Liver (tissue), 8 donors: ENCODE measurements at regions not wholly inside any gene's neighbourhood (a gene's known extent, or its start where the extent isn't known, plus 50 kb on each side); places are given as distances from the start of the nearest gene placed in this dataset.

Experiments
- DNase-seq: peaks from one replicate; pipeline ENCODE4 v3.0.0-alpha.2; 2017; ENCODE audit warnings: low spot score
- H3K27ac ChIP-seq, 2 donors: one replicate each; pipeline ENCODE4 v1.7.0; 2013; ENCODE audit warnings: inconsistent platforms in 2 of 2, low read length in 2 of 2, control low read depth in 1 of 2, low read depth in 1 of 2, mild to moderate bottlenecking in 1 of 2
- H3K27me3 ChIP-seq, 4 donors: one replicate each; pipeline versions ENCODE4 v1.6.1 to v1.7.0; 2013; ENCODE audit warnings: low read length in 3 of 4, inconsistent platforms in 1 of 4, mild to moderate bottlenecking in 1 of 4, moderate library complexity in 1 of 4; ENCODE audit not compliant: control insufficient read depth in 4 of 4, insufficient read depth in 4 of 4
- H3K36me3 ChIP-seq, 4 donors: one replicate each; pipeline versions ENCODE4 v1.6.1 to v1.7.0; 2013; ENCODE audit warnings: low read length in 3 of 4, mild to moderate bottlenecking in 3 of 4, low read depth in 1 of 4, moderate library complexity in 1 of 4; ENCODE audit not compliant: control insufficient read depth in 4 of 4, insufficient read depth in 3 of 4
- H3K4me1 ChIP-seq, 4 donors: one replicate each; pipeline versions ENCODE4 v1.6.1 to v1.7.0; 2013; ENCODE audit warnings: low read length in 3 of 4, mild to moderate bottlenecking in 3 of 4, moderate library complexity in 1 of 4; ENCODE audit not compliant: control insufficient read depth in 4 of 4, insufficient read depth in 4 of 4
- H3K4me3 ChIP-seq, 3 donors: one replicate each; pipeline versions ENCODE4 v1.6.1 to v1.7.0; 2013; ENCODE audit warnings: low read length in 3 of 3, control low read depth in 1 of 3, low read depth in 1 of 3, mild to moderate bottlenecking in 1 of 3
- H3K9ac ChIP-seq, 2 donors: one replicate each; pipeline ENCODE4 v1.7.0; 2013; ENCODE audit warnings: low read length in 2 of 2, mild to moderate bottlenecking in 2 of 2, moderate library complexity in 2 of 2, control low read depth in 1 of 2, low read depth in 1 of 2
- H3K9me3 ChIP-seq, 4 donors: one replicate each; pipeline versions ENCODE4 v1.6.1 to v1.7.0; 2013; ENCODE audit warnings: low read length in 3 of 4; ENCODE audit not compliant: control insufficient read depth in 4 of 4
- ATF3 ChIP-seq: IDR thresholded peaks from 2 replicates; pipeline ENCODE4 v1.6.1; 2016; ENCODE audit warnings: antibody characterized with exemption
- CTCF ChIP-seq: fragments of 150-350 bp; IDR thresholded peaks from 2 replicates; pipeline ENCODE4 v1.5.1; 2017; ENCODE audit warnings: improper control_type of control experiment, low read depth, low read length; ENCODE audit not compliant: missing input control
- EGR1 ChIP-seq, 2 donors: IDR thresholded peaks; 2 replicates each; pipeline ENCODE4 v1.6.1; 2016 to 2018; ENCODE audit warnings: antibody characterized with exemption in 2 of 2, low read depth in 2 of 2
- FOXA1 ChIP-seq: IDR thresholded peaks from 2 replicates; pipeline ENCODE4 v1.6.1; 2016; ENCODE audit warnings: antibody characterized with exemption
- FOXA2 ChIP-seq: IDR thresholded peaks from 2 replicates; pipeline ENCODE4 v1.6.1; 2016; ENCODE audit warnings: antibody characterized with exemption
- GABPA ChIP-seq, 2 donors: IDR thresholded peaks in 1 of 2; conservative IDR thresholded peaks in 1 of 2; 2 replicates each; pipeline ENCODE4 v1.6.1; 2016; ENCODE audit warnings: antibody characterized with exemption in 2 of 2, mild to moderate bottlenecking in 1 of 2, moderate library complexity in 1 of 2
- HNF4A ChIP-seq, 2 donors: conservative IDR thresholded peaks; 2 replicates each; pipeline ENCODE4 v1.6.1; 2016; ENCODE audit warnings: antibody characterized with exemption in 2 of 2, mild to moderate bottlenecking in 2 of 2
- HNF4G ChIP-seq: IDR thresholded peaks from 2 replicates; pipeline ENCODE4 v1.6.1; 2016; ENCODE audit warnings: antibody characterized with exemption
- MAX ChIP-seq: IDR thresholded peaks from 2 replicates; pipeline ENCODE4 v1.6.1; 2016; ENCODE audit warnings: antibody characterized with exemption
- NR2F2 ChIP-seq: IDR thresholded peaks from 2 replicates; pipeline ENCODE4 v1.6.1; 2016; ENCODE audit warnings: antibody characterized with exemption
- RAD21 ChIP-seq, 2 donors: IDR thresholded peaks; 2 replicates each; pipeline ENCODE4 v1.6.1; 2016; ENCODE audit warnings: antibody characterized with exemption in 2 of 2, mild to moderate bottlenecking in 2 of 2
- RXRA ChIP-seq, 2 donors: IDR thresholded peaks; 2 replicates each; pipeline ENCODE4 v1.6.1; 2017 to 2018; ENCODE audit warnings: antibody characterized with exemption in 2 of 2, mild to moderate bottlenecking in 1 of 2
- SP1 ChIP-seq: IDR thresholded peaks from 2 replicates; pipeline ENCODE4 v1.6.1; 2018; ENCODE audit warnings: antibody characterized with exemption, mild to moderate bottlenecking
- TAF1 ChIP-seq: conservative IDR thresholded peaks from 2 replicates; pipeline ENCODE4 v1.6.1; 2016; ENCODE audit warnings: antibody characterized with exemption, mild to moderate bottlenecking
- YY1 ChIP-seq: IDR thresholded peaks from 2 replicates; pipeline ENCODE4 v1.6.1; 2016; ENCODE audit warnings: antibody characterized with exemption, mild to moderate bottlenecking
- ZBTB33 ChIP-seq: IDR thresholded peaks from 2 replicates; pipeline ENCODE4 v1.6.1; 2016; ENCODE audit warnings: antibody characterized with exemption
- WGBS: extraction: QIAGEN DNeasy Blood & Tissue Kit; methylation state at CpG from one replicate; pipeline ENCODE4 v1.1.7; 2013; 5-methylcytosine and 5-hydroxymethylcytosine counted together
- donor health status: healthy.
- donor health status: healthy.
- donor health status: healthy.
- donor health status: healthy.
- donor health status: healthy.

GRCh38 chr2:10964052-10964790 lies 52.5 kb downstream of the KCNF1 start:
- Histone ChIP-seq H3K4me1 (no peaks in the 10 kb centered on the region), H3K27me3 (no peaks in the 10 kb centered on the region), H3K36me3 (no peaks in the 10 kb centered on the region), H3K9me3 (no peaks in the 10 kb centered on the region), H3K27ac (no peak overlapping the region), H3K4me3 (no peak overlapping the region), H3K9ac (no peak overlapping the region)
- TF ChIP-seq MAX (no peak), YY1 (no peak)
- WGBS, result 53% methylated on average over 14 of the region's 14 CpGs
- DNase-seq, result no peak

GRCh38 chr2:10965241-10965843 lies 53.6 kb downstream of the KCNF1 start:
- TF ChIP-seq FOXA1 (no peak), HNF4A (conservative IDR thresholded peaks at IDR 0.05) (no peak), CTCF (no peak), MAX (no peak), RAD21 (IDR thresholded peaks at IDR 0.05) (no peak)
- WGBS, result 91% methylated on average over 19 of the region's 19 CpGs
- no peak overlapping the region for H3K9ac ChIP-seq
- H3K4me1 ChIP-seq, result no peaks in the 10 kb centered on the region
- H3K27ac ChIP-seq, result no peak overlapping the region
- H3K9me3 ChIP-seq, result no peaks in the 10 kb centered on the region
- no peaks in the 10 kb centered on the region for H3K36me3 ChIP-seq
- no peaks in the 10 kb centered on the region for H3K27me3 ChIP-seq
- H3K4me3 ChIP-seq, result no peak overlapping the region
- DNase-seq, result no peak

GRCh38 chr2:10966056-10966455 lies 54.3 kb downstream of the KCNF1 start:
- H3K4me3 ChIP-seq, result no peak overlapping the region
- H3K27ac ChIP-seq, result no peak overlapping the region
- H3K9me3 ChIP-seq, result no peaks in the 10 kb centered on the region
- DNase-seq, result no peak
- no peaks in the 10 kb centered on the region for H3K4me1 ChIP-seq
- H3K9ac ChIP-seq, result no peak overlapping the region
- no peaks in the 10 kb centered on the region for H3K36me3 ChIP-seq
- WGBS, result 81% methylated on average over 7 of the region's 7 CpGs
- H3K27me3 ChIP-seq, result no peaks in the 10 kb centered on the region
- TF ChIP-seq FOXA1 (no peak), SP1 (no peak), ZBTB33 (no peak), FOXA2 (no peak), GABPA (IDR thresholded peaks at IDR 0.05 in 1 of 2, conservative IDR thresholded peaks at IDR 0.05 in 1 of 2) (no peak), HNF4G (no peak), HNF4A (conservative IDR thresholded peaks at IDR 0.05) (no peak), YY1 (no peak), EGR1 (IDR thresholded peaks at IDR 0.05; ENCODE audit: low read depth in 2 of 2) (no peak), TAF1 (no peak), CTCF (no peak), NR2F2 (no peak), RXRA (IDR thresholded peaks at IDR 0.05) (no peak), RAD21 (IDR thresholded peaks at IDR 0.05) (no peak), MAX (no peak), ATF3 (no peak)
